ENCODE measurements at regions not wholly inside any gene's neighbourhood (a gene's known extent, or its start where the extent isn't known, plus 50 kb on each side); places are given as distances from the start of the nearest gene placed in this dataset.
"Not testable (repeated sequence)": the region's sequence is repeated elsewhere in the genome, so short reads cannot be mapped to it uniquely, and the experiment has no call there.

DNA sequence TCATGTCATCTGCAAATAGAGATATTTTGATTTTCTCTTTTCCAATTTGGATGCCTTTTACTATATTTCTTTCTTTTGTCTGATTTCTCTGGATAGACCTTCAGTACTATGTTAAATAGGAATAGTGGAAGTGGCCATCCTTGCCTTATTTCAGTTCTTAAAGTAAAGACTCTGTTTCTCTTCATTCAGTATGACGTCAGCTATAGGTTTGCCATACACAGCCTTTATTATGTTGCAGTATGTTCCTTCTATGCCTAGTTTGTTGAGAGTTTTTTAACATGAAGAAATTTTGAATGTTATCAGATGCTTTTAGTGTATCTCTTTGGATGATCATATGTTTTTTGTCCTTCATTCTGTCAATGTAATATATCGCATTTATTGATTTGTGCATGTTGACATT, 566.7 kb upstream of the ROBO1 start:
- DNase-seq (ENCODE audit: low spot score): no peak

DNA sequence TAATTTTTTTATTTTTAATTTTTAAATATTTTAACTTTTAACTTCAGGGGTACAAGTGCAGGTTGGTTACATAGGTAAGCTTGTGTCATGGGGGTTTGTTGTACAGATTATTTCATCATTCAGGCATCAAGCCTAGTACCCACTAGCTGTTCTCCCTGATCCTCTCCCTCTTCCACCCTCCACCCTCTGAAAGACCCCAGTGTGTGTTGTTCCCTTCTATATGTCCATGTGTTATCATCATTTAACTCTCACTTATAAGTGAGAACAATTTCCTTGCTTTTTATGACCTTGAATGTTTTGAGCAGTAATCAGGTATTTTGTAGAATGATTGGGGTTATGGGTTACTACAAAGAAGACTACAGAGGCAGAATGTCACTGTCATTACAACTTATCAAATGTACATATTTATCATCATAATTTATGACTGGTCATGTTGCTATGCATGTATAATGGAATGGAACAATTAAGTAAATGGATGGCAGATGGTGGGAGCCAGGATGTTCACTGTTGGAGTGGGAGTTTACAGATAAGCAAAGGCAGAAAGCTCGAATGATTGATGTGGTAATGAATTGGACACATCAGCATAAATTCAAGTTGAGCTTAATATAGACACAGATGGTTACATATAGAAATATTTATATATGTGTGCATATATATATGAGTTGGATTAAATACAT, 563.8 kb upstream of the ROBO1 start:
- DNase-seq (ENCODE audit: low spot score): no peak

DNA sequence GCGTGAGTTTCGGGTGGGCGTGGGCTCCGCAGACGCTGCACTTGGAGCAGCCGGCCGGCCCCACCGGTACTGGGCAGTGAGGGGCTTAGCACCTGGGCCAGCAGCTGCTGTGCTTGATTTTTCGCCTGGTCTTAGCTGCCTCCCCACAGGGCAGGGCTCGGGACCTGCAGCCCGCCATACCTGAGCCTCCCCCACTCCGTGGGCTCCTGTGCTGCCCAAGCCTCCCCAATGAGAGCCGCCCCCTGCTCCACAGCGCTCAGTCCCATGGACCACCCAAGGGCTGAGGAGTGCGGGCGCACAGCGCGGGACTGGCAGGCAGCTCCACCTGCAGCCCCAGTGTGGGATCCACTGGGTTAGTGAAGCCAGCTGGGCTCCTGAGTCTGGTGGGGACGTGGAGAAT, 546.7 kb upstream of the ROBO1 start:
- DNase-seq (ENCODE audit: low spot score): not testable (repeated sequence)

DNA sequence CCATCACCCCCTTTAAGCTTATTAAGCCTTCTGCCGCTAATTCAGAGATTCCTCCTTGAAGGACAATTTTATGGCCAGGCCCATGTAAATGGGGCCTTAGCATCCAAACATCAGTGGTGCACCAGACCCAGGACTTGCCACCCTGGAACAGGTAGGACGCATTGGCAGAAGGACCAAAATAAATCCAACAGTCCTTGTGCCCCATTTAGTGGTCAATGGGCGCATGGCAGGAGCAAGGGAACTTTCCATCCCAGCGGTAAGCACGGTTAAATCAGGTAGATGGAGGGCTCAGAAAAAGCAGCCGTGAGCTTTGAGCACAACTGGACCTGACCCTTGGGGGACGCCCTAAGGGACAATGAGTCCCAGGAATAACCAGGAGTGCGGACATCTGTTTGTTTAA, 540.8 kb upstream of the ROBO1 start:
- no peak for DNase-seq (ENCODE audit: low spot score)

DNA sequence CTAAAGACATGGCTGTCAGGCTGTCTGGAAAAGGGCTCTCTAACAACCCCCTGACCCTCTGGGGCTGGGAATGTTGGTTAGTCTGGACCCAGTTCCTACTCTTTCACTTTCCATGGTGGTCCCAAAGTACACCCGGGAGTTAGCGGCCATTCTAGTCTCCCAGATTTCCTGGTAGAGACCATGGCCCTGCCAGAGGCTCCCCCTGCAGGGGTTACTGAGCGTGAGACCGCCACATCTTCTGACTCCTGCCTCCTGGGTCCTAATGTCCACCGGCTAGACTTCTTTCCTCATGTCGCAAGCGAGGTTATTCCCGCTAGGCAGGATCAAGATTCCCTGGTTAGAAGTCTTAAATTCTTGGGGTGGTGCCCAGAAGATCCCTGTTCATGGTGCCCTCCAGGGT, 540.0 kb upstream of the ROBO1 start:
- DNase-seq (ENCODE audit: low spot score): no peak

DNA sequence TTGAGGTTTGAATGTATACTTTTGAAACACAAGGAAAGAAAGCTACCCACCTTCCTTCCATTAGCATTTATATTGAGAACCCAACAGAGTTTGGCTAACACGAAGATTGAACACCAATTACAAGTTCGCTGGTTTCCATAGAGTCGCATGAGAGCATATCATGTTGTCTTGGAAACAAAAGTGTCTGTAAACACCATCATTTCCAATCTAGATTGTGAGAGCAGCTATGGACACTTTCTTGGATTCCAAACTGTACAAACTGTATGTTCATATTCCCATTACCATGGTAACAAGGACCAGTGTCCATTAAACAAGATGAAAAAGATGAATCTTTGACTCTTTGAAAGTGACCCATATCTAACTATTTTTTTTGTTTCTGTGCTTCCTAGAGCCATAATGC, 529.9 kb upstream of the ROBO1 start:
- no peak for DNase-seq (ENCODE audit: low spot score)

DNA sequence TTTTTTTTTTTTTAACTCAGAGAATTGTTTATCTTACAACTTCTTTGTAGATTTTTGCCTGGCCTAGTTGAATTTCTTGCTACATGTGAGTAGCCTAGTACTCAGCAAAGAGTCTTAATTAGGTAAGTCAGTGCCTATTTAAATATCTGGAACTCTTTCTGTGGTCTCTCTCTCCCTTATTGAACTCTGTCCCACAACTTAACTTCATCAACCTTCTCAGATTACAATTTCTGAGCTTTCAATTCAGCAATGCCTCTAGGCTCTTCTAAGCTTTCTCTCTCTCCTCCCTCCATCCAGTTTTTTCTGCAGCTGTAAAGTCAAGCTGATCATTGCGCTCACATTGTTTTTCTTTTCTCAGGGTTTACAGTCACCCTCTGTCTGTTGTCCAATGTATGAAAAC, 517.6 kb upstream of the ROBO1 start:
- DNase-seq (ENCODE audit: low spot score): no peak

DNA sequence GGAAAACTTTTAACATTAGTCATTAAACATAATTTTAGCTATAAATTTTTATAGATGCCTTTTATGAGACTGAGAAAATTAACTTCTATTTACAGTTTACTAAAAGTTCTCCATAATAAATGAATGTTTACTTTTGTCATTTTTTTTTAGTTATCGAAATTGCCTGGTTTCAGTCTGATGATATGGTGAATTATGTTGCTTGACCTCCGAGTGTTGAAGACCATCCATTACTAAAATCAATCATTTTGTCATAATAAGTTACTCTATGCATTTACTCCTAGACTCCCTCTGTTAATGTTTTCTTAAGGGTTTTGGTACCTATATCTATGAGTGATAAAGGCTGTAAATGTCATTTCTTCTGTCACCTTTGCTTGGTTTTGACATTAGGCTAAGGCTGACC, 516.0 kb upstream of the ROBO1 start:
- DNase-seq (ENCODE audit: low spot score): no peak

DNA sequence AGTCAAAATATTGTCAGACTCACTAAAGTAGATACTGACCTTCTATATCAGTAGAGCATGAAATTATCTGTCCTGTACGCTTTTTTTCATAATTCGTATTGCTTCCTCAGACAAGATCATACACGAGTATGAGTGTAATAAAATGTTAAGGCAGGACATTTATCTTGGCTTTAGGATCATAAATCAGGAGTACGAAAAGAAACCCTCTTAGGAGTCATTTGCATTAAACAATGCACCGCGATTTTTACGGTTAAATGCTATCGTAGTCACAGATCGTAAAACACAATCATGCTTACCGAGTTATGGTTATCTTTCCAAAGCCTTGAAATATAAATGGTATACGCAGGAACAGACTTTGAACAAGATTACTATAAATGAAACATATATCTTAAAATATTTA, 510.3 kb upstream of the ROBO1 start:
- no peak for DNase-seq (ENCODE audit: low spot score)

DNA sequence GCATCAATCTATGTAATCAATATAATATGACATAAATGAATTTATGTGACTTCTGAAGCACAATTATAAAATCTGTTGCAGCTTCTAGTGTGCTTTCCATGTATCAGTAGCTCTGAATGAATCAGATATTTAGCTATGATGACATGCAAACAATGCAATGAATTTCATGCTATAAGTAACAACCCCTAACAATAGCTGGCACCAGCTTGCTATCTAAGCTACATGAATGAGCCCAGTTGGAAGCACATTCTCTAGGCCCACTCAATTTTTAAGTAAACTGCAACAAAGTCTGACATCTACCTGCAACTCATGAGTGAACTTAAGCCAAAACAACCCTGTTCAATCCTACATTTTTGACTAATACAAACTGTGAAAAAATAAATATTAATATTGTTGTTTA, 507.3 kb upstream of the ROBO1 start:
- DNase-seq (ENCODE audit: low spot score): no peak

DNA sequence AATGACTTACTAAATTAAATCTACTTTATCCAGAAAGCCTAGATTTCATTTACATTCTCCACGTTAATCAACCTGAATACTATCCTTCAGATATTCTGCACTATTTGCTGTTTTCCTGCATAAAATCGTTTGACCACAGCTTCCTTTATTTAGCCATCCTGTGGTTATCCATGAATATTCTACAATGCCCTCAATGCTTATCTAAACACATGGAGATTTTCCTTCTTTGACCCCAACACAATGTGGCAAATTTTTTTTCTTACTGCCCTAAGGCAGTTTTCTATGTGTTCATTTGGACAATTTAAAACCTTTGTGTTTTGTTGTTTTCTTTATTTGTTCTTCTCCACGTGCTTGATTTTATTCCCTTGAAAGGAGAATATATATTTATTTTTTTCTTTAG, 495.5 kb upstream of the ROBO1 start:
- DNase-seq (ENCODE audit: low spot score): peak; percentile 5

DNA sequence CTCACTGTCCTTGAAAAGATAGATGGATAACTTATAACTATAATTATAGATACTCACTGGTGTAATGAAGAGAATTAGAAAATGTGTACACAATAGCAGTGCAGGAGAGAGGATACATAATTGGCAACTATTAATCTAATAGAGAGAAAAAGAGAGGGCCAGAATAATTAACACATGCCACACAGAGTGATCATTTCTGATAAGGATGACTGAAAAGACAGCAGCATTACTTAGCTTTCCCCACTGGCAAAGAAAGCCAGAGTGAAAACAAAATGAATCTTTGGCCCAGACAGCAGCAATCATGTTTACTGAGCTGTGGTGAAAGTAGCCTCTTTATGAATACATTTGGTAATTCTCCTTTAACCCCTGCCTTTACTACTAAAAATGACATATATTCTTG, 493.3 kb upstream of the ROBO1 start:
- no peak for DNase-seq (ENCODE audit: low spot score)

DNA sequence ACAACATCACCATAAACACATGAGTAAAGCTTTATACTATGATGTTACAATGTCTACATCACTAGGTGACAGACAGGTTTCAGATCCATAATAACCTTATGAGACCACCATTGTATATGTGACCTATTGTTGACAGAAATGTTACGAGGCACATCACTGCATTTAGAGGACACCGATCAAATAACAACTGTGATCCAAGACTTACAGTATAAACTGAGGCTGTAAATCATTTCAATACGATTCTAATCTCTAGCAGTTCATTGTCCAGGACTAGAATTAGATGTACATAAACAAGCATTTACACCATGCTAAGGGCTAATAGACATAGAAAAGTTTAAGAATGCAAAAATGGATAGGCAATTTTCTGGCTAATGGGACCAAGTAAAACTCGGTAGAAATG, 491.9 kb upstream of the ROBO1 start:
- DNase-seq (ENCODE audit: low spot score): no peak

DNA sequence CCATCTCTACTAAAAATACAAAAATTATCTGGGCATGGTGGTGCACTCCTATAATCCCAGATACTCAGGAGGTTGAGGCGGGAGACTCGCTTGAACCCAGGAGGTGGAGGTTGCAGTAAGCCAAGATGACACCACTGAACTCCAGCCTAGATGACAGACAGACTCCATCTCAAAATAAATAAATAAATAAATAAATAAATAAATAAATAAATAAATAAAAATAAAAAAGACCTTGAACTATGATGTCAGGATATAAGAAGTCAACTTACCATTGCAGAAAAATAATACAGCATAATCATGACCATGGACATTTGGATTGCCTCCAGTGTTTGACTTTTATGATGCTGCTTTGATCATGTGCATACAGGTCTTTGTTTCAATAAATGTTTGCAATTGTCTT, 484.3 kb upstream of the ROBO1 start:
- no peak for DNase-seq (ENCODE audit: low spot score)

DNA sequence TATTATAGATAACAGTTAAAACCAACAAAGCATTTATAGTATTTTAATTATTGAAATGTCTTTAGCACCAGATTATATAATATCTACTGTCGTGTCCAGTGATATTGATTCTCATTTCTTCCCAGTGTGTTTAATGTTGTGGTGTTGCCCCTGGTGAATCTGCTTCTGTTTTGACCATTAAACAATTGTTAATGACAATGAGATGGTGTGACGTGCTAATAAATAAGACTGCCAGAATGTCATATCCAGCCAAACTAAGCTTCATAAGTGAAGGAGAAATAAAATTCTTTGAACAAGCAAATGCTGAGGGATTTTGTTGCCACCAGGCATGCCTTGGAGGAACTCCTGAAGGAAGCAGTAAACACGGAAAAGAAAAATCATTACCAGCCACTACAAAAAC, 480.0 kb upstream of the ROBO1 start:
- no peak for DNase-seq (ENCODE audit: low spot score)

DNA sequence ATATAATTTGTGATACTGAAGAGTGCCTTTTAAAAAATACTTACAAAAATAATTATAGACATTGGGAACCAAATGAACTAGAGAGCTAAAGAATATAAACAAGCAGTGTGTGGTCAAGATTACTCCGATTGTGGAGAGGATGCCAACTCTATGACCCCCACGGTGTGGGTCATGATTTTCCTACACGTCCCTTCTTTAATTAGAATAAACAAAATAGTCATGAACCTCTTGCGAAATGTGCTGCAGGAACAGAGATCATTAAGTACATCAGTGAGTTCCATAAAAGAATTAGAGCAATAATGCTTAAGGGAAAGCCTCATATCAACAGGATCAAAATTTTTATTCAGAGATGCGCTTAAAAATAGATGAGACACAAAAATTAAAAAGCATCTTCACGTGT, 476.6 kb upstream of the ROBO1 start:
- DNase-seq (ENCODE audit: low spot score): no peak

DNA sequence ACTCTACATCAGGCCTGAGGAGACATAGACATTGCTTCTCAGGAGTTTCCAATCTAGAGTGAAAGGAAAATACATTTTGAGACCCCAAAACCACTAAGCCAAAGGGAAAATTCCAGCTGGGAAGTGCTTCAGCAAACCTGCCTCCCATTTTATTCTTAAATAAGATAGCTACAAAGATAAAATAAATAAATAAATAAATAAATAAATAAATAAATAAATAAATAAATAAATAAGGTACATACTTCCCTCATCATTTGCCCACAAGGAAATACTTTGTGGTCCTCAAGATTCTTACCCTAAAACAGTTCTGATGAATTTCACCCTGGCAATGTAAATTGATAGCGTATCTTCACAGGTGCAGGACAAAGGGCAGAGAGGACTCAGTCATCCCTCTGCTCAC, 474.0 kb upstream of the ROBO1 start:
- no peak for DNase-seq (ENCODE audit: low spot score)

DNA sequence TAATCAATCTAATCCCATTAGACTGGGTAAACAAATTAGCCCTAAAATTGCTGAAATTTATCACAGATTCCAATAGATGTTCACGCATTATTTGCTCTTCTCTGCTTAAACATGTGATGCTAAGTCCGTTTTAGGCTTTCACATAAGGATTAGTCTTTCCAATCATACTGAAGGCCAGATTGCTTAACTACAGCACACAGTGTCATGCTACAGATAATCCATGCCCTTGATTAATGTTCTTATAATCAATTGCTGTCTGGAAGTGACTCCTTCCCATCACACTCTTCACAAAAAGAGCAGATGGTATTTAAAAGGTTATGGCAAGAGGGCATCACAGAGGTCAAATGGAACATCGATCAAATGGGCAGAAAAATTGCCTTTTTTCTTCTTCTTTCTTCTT, 471.5 kb upstream of the ROBO1 start:
- DNase-seq (ENCODE audit: low spot score): no peak

DNA sequence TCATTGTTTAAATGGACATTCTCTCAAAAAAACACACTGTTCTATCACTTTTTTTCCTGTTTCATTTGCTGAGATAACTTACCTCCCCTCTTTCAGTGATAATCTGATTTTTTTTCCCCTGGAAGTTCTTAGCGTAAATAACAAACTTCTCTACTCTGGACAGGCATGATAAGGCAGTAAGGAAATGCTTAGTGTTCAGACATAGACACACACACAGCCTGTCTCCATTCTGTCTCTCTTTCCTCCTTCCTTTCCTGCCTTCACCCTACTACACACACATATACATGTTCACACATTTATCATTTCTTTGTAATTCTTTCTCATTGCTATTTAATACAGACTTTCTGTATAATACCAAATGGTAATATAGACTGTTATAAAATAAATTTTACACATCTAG, 470.8 kb upstream of the ROBO1 start:
- no peak for DNase-seq (ENCODE audit: low spot score)

DNA sequence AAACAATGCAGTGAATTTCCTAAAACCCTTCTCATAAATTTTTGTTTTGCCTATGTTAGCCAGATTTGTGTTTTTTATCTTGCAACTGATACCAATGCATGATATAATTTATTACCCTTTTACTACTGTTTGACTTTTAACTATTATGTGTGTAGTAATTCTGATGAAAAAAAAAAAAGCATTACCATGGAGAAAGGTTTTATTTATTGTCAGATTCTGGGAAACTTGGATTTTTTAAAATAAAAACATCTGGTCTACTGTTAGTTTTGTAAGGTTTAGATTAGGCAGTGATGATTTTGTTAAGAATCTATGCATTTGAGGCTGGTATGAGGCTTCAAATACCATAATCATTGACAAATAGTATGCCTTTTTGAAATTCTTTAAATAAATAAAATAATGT, 470.4 kb upstream of the ROBO1 start:
- DNase-seq (ENCODE audit: low spot score): no peak

DNA sequence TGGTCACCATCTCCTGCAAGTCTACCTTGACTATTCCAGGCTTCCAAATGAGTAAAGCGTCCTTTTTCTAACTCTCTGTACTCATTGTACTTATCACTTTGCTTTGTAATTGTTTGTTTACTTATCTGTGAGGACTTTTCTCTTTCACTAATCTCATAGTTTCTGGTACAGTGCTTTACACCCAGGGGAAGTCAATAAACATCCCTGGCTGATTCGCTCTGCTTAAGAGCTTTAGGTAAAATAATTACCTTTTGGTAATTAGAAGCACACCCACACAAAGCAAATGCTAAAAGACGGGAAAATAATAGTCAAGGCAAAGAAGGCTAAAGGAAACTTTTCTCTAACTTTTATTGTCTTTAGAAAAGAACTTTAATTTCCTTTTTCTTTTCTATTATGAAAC, 466.9 kb upstream of the ROBO1 start:
- no peak for DNase-seq (ENCODE audit: low spot score)

DNA sequence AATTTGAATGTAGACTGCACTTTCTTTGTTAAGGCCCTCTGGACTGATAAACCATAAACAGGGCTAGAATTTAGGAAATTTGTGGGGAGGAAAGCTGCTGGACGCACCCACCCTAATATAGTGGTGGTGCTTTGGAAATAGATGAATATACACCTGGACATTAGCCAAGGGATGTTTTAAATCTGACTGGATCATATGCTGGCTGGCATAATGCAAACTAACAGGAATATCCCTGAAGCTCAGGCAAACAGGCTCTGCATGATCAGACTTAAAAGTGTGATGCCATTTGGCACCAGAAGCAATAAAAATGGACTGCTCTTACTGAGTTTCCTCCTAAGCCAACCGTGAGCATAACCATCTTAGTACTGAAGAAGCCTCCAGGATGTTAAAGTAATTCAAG, 465.8 kb upstream of the ROBO1 start:
- no peak for DNase-seq (ENCODE audit: low spot score)

DNA sequence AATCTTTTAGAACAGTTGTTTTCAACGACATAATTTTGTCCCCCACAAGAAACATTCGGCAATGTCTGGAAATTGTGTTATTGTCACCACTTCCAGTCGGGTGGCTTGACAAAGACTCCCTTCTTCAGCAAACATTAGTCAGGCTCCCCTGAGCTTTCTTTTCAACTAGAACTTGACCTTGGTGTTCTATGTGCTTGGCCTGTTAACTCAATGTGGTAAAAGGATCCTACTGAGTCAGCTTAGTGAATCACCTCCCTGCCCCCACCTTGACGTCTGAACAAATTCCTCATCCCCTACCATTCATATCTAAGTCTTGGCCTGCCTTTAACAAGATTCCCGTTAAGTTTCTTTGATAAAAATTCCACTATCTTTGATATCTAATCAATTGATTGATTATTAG, 465.0 kb upstream of the ROBO1 start:
- DNase-seq (ENCODE audit: low spot score): peak; percentile 7

DNA sequence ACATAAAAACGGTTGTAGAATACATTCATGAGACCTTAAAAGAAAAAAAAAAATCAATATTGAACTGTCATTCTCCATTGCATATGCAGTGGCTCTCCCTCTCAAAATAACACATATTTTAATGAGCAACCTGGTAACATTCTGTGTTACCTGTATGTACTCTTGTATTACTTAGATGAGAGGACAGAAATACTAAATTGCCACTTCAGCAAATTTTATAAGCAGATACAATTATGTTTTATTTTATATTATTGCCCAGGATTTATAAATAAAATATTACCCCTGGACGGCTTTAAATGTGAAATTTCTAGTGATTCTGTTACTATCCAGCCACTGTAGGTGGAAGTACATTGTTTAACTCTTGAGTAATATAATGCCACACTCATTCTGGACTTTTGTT, 463.2 kb upstream of the ROBO1 start:
- DNase-seq (ENCODE audit: low spot score): no peak

DNA sequence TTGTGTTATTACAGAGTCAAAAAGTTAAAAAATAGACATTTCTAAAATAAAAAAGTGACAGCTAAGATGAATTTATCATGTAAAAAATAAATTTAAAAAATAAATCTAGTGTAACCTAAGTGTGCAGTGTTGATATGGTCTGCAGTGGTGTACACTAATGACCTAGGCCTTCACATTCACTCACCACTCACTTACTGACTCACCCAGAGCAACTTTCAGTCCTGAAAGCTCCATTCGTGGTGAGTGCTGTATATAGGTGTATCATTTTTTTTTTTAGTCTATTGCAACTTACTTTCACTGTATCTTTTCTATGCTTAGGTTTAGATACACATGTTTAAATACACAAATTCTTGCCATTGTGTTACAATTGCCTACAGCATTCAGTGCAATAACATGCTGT, 459.4 kb upstream of the ROBO1 start:
- no peak for DNase-seq (ENCODE audit: low spot score)

All from iPS-NIHi11 (cell line).